ENCODE measurements at regions not wholly inside any gene's neighbourhood (a gene's known extent, or its start where the extent isn't known, plus 50 kb on each side); places are given as distances from the start of the nearest gene placed in this dataset.

DNA sequence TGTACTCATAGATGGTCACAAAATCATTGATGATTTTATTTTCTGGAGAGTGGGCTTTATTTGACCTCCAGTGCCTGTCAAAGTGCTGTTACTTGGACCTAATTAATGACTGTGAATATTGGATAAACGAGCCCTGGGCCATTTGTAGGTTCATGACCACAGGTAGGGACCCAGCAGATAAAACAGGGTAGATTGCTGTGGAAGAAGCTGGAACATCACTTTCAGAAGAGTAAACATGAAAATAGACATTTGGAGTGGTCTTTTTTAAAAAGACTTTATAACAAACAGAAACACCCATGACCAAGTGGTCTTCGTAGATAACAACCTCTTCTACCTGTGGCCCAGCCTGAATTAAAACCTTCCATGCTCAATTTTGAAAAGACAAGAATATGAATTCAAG lies 472.8 kb upstream of the MKI67 start:
- TF ChIP-seq, protein P1, sequence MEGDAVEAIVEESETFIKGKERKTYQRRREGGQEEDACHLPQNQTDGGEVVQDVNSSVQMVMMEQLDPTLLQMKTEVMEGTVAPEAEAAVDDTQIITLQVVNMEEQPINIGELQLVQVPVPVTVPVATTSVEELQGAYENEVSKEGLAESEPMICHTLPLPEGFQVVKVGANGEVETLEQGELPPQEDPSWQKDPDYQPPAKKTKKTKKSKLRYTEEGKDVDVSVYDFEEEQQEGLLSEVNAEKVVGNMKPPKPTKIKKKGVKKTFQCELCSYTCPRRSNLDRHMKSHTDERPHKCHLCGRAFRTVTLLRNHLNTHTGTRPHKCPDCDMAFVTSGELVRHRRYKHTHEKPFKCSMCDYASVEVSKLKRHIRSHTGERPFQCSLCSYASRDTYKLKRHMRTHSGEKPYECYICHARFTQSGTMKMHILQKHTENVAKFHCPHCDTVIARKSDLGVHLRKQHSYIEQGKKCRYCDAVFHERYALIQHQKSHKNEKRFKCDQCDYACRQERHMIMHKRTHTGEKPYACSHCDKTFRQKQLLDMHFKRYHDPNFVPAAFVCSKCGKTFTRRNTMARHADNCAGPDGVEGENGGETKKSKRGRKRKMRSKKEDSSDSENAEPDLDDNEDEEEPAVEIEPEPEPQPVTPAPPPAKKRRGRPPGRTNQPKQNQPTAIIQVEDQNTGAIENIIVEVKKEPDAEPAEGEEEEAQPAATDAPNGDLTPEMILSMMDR (IDR thresholded peaks at IDR 0.05; ENCODE audit: insufficient read depth, low read depth, low read length, missing control alignments), result no peak
- H3K4me3 ChIP-seq (ENCODE audit: low read depth, low read length), result no peak overlapping the region
- no peak for DNase-seq (ENCODE audit: low read depth)

DNA sequence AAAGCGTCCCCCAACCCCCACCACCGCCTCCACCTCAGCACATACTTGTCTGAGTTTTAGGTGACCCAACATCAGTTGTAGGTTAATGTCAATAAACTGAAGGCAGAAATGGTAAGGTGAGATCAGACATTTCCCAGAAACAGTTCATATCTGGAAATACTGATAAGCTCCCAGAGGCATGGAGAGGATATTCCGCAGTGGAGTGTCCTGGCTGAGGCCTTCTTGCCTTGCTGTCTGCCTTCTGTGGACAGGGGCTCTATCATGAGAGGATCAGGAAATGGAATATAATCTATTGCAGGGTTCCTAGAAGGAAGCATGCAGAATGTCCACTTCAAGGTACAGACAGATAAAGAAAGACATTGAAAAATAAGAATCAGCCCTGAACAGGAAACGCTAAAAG lies 473.3 kb upstream of the MKI67 start:
- no peak for DNase-seq (ENCODE audit: low read depth)
- no peak overlapping the region for H3K4me3 ChIP-seq (ENCODE audit: low read depth, low read length)
- TF ChIP-seq, protein P1 (IDR thresholded peaks at IDR 0.05; ENCODE audit: insufficient read depth, low read depth, low read length, missing control alignments), result no peak

DNA sequence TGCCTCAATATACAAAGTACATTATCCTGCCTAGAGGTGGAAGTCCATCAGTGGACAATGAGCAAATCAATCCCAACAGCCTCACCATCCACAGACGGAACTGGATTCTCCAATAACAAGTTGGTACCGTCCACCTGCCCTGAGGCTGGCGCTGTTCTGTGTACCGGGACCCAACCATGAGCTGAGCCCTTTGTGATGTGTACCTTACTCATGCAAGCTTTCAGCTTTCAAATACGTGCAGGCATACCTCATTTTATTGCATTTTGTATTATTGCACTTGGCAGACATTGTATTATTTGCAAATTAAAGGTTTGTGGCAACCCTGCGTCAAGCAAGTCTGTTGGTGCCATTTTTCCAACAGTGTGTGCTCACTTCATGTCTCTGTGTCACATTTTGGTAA lies 476.0 kb upstream of the MKI67 start:
- TF ChIP-seq, protein P1 (IDR thresholded peaks at IDR 0.05; ENCODE audit: insufficient read depth, low read depth, low read length, missing control alignments), result no peak
- H3K4me3 ChIP-seq (ENCODE audit: low read depth, low read length), result no peak overlapping the region
- DNase-seq (ENCODE audit: low read depth), result no peak

- DNase-seq (ENCODE audit: low read depth), result no peak
- TF ChIP-seq, protein P1 (IDR thresholded peaks at IDR 0.05; ENCODE audit: insufficient read depth, low read depth, low read length, missing control alignments), result no peak
- no peak overlapping the region for H3K4me3 ChIP-seq (ENCODE audit: low read depth, low read length)
These were observed 477.8 kb upstream of the MKI67 start for GRCh38 chr10:128604025-128604424.

DNA sequence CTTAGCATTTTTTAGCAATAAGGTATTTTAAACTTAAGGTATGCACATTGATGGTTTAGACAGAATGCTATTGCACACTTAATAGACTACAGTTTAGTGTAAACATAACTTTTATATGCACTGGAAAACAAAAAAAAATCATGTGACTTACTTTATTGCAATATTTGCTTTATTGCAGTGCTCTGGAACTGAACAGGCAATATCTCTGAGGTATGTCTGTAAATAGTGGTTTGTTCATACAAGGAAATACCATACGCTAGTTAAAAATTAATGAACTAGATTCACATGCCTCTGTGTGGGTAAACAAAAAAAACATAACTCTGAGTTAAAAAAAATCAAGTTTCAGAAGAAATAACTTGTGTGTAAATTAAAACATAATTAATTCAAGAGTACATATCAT lies 479.0 kb upstream of the MKI67 start:
- DNase-seq (ENCODE audit: low read depth), result no peak
- no peak overlapping the region for H3K4me3 ChIP-seq (ENCODE audit: low read depth, low read length)
- TF ChIP-seq, protein P1 (IDR thresholded peaks at IDR 0.05; ENCODE audit: insufficient read depth, low read depth, low read length, missing control alignments), result no peak

DNA sequence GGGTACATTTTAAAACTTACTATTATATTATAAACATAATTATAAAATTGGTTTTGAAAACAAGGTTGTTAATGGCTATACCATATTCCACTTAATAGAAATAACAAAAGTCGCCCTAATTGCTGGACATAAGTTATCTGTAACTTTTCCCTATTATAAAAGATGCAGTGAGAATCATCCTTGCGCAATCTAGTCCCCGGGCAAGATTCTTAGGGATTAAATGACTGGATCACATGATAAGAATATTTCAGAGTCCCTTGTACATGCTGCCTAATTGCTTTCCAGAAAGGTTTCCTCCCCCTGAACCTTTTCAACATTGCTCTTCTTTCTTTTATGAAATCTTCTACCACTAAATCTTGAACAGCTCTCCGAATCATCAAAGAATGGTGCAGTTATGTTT lies 479.8 kb upstream of the MKI67 start:
- H3K4me3 ChIP-seq (ENCODE audit: low read depth, low read length), result no peak overlapping the region
- no peak for DNase-seq (ENCODE audit: low read depth)
- TF ChIP-seq, protein P1 (IDR thresholded peaks at IDR 0.05; ENCODE audit: insufficient read depth, low read depth, low read length, missing control alignments), result no peak

DNA sequence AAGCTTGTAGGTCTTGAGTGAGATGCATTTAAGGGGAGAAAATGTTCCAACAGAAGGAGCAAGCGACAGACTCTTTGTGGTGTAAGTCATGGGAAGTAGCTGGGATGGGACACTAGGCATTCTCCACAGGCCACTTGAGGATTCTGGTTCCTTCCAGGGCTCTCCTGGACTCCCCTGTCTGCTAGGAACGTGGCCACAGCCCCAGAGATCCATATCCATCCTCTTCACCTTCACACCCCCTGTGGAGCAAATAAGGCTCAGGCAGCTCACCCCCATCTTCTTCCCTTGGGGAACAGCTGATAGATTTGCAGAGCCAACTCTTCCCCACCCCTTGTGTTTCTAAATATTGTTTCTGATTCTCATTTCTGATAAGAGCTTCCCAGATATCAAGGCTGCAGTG lies 482.6 kb upstream of the MKI67 start:
- TF ChIP-seq, protein P1 (IDR thresholded peaks at IDR 0.05; ENCODE audit: insufficient read depth, low read depth, low read length, missing control alignments), result no peak
- DNase-seq (ENCODE audit: low read depth), result no peak
- H3K4me3 ChIP-seq (ENCODE audit: low read depth, low read length), result no peak overlapping the region

All from GM12865 (cell line).